ENCODE measurements at regions not wholly inside any gene's neighbourhood (a gene's known extent, or its start where the extent isn't known, plus 50 kb on each side); places are given as distances from the start of the nearest gene placed in this dataset.

- Histone ChIP-seq H3K9me3 (no peaks in the 10 kb centered on the region), H3K36me3 (ENCODE audit: control insufficient read depth in 2 of 2, extremely low read depth in 1 of 2, insufficient read depth in 1 of 2, low read length in 1 of 2) (no peaks in the 10 kb centered on the region), H3K4me3 (ENCODE audit: control insufficient read depth in 1 of 2, extremely low read depth in 1 of 2, low read length in 1 of 2) (no peak overlapping the region), H3K27me3 (replicated peaks in 1 of 2; ENCODE audit: control insufficient read depth in 2 of 2, extremely low read depth in 1 of 2, insufficient read depth in 2 of 2, low read length in 1 of 2) (peaks cover 0 to 12% of the 10 kb centered on the region in 2 experiments), H3K27ac (ENCODE audit: low read length) (no peak overlapping the region), H3K4me1 (ENCODE audit: control insufficient read depth in 1 of 2, extremely low read depth in 1 of 2, insufficient read depth in 2 of 2, low read length in 2 of 2) (no peaks in the 10 kb centered on the region)
- no peaks in the 10 kb centered on the region for H3K36me3 Mint-ChIP-seq
- CTCF ChIA-PET: no interaction called here
- H3K27me3 Mint-ChIP-seq: peaks cover 30 to 42% of the 10 kb centered on the region in 2 donors
- no peaks in the 10 kb centered on the region for H3K4me1 Mint-ChIP-seq
- POLR2A ChIA-PET: no interaction called here
- no peak overlapping the region for H3K4me3 Mint-ChIP-seq
- no peak for ATAC-seq (replicated peaks in 1 of 4)
- DNase-seq: no peak
- no peak overlapping the region for H3K27ac Mint-ChIP-seq
- peaks cover 0 to 4% (median 0%) of the 10 kb centered on the region in 3 donors for H3K9me3 Mint-ChIP-seq
- WGBS (ENCODE audit: insufficient coverage): no CpG with 5 or more reads among the region's 1 CpG
These were observed 92.5 kb downstream of the MTX3 start for GRCh38 chr5:79898611-79899010.

GRCh38 chr5:79893976-79894375, 97.1 kb downstream of the MTX3 start:
- Mint-ChIP-seq H3K36me3 (no peaks in the 10 kb centered on the region), H3K4me1 (no peaks in the 10 kb centered on the region), H3K9me3 (no peaks in the 10 kb centered on the region), H3K4me3 (no peak overlapping the region), H3K27ac (no peak overlapping the region), H3K27me3 (peaks cover 35 to 38% of the 10 kb centered on the region in 2 donors)
- Histone ChIP-seq H3K27me3 (replicated peaks in 1 of 2; ENCODE audit: control insufficient read depth in 2 of 2, extremely low read depth in 1 of 2, insufficient read depth in 2 of 2, low read length in 1 of 2) (peaks cover 0 to 14% of the 10 kb centered on the region in 2 experiments), H3K4me1 (ENCODE audit: control insufficient read depth in 1 of 2, extremely low read depth in 1 of 2, insufficient read depth in 2 of 2, low read length in 2 of 2) (no peaks in the 10 kb centered on the region), H3K27ac (ENCODE audit: low read length) (no peak overlapping the region), H3K4me3 (ENCODE audit: control insufficient read depth in 1 of 2, extremely low read depth in 1 of 2, low read length in 1 of 2) (no peak overlapping the region), H3K9me3 (no peaks in the 10 kb centered on the region), H3K36me3 (ENCODE audit: control insufficient read depth in 2 of 2, extremely low read depth in 1 of 2, insufficient read depth in 1 of 2, low read length in 1 of 2) (no peaks in the 10 kb centered on the region)
- ChIA-PET CTCF (no interaction called here), POLR2A (no interaction called here)
- ATAC-seq (replicated peaks in 1 of 4) (no peak), DNase-seq (no peak)
- WGBS (ENCODE audit: insufficient coverage): no CpG with 5 or more reads among the region's 3 CpGs

GRCh38 chr5:79893485-79893884, 97.6 kb downstream of the MTX3 start:
- Histone ChIP-seq H3K4me3 (ENCODE audit: control insufficient read depth in 1 of 2, extremely low read depth in 1 of 2, low read length in 1 of 2) (no peak overlapping the region), H3K27ac (ENCODE audit: low read length) (no peak overlapping the region), H3K27me3 (replicated peaks in 1 of 2; ENCODE audit: control insufficient read depth in 2 of 2, extremely low read depth in 1 of 2, insufficient read depth in 2 of 2, low read length in 1 of 2) (peaks cover 0 to 17% of the 10 kb centered on the region in 2 experiments), H3K9me3 (no peaks in the 10 kb centered on the region), H3K36me3 (ENCODE audit: control insufficient read depth in 2 of 2, extremely low read depth in 1 of 2, insufficient read depth in 1 of 2, low read length in 1 of 2) (no peaks in the 10 kb centered on the region), H3K4me1 (ENCODE audit: control insufficient read depth in 1 of 2, extremely low read depth in 1 of 2, insufficient read depth in 2 of 2, low read length in 2 of 2) (no peaks in the 10 kb centered on the region)
- no peak for ATAC-seq (replicated peaks in 1 of 4)
- DNase-seq: no peak
- ChIA-PET CTCF (no interaction called here), POLR2A (no interaction called here)
- no CpG with 5 or more reads among the region's 1 CpG for WGBS (ENCODE audit: insufficient coverage)
- Mint-ChIP-seq H3K27ac (no peak overlapping the region), H3K36me3 (no peaks in the 10 kb centered on the region), H3K27me3 (peaks cover 35 to 38% of the 10 kb centered on the region in 2 donors), H3K4me3 (no peak overlapping the region), H3K4me1 (no peaks in the 10 kb centered on the region), H3K9me3 (peaks cover 0 to under 1% (median under 1%) of the 10 kb centered on the region in 3 donors)

- no peak for ATAC-seq (replicated peaks in 1 of 4)
- Histone ChIP-seq H3K27ac (ENCODE audit: low read length) (no peak overlapping the region), H3K36me3 (ENCODE audit: control insufficient read depth in 2 of 2, extremely low read depth in 1 of 2, insufficient read depth in 1 of 2, low read length in 1 of 2) (no peaks in the 10 kb centered on the region), H3K9me3 (no peaks in the 10 kb centered on the region), H3K27me3 (replicated peaks in 1 of 2; ENCODE audit: control insufficient read depth in 2 of 2, extremely low read depth in 1 of 2, insufficient read depth in 2 of 2, low read length in 1 of 2) (peaks cover 0 to 13% of the 10 kb centered on the region in 2 experiments), H3K4me1 (ENCODE audit: control insufficient read depth in 1 of 2, extremely low read depth in 1 of 2, insufficient read depth in 2 of 2, low read length in 2 of 2) (no peaks in the 10 kb centered on the region), H3K4me3 (ENCODE audit: control insufficient read depth in 1 of 2, extremely low read depth in 1 of 2, low read length in 1 of 2) (no peak overlapping the region)
- Mint-ChIP-seq H3K27ac (no peak overlapping the region), H3K4me1 (peaks cover 0 to 3% (median 0%) of the 10 kb centered on the region in 3 donors), H3K4me3 (no peak overlapping the region), H3K27me3 (peaks cover 27 to 28% of the 10 kb centered on the region in 2 donors), H3K9me3 (peaks cover 8 to 13% (median 12%) of the 10 kb centered on the region in 3 donors), H3K36me3 (no peaks in the 10 kb centered on the region)
- CTCF ChIA-PET: no interaction called here
- WGBS (ENCODE audit: insufficient coverage): 73% methylated on average over 4 of the region's 5 CpGs
- DNase-seq: no peak
- POLR2A ChIA-PET: no interaction called here
These were observed 100.2 kb downstream of the MTX3 start for GRCh38 chr5:79890930-79891249.

- H3K4me3 Mint-ChIP-seq: no peak overlapping the region
- DNase-seq (no peak), ATAC-seq (replicated peaks in 1 of 4) (no peak)
- 90% methylated on average over 3 of the region's 4 CpGs for WGBS (ENCODE audit: insufficient coverage)
- CTCF ChIA-PET: no interaction called here
- Histone ChIP-seq H3K36me3 (ENCODE audit: control insufficient read depth in 2 of 2, extremely low read depth in 1 of 2, insufficient read depth in 1 of 2, low read length in 1 of 2) (no peaks in the 10 kb centered on the region), H3K27ac (ENCODE audit: low read length) (no peak overlapping the region), H3K27me3 (replicated peaks in 1 of 2; ENCODE audit: control insufficient read depth in 2 of 2, extremely low read depth in 1 of 2, insufficient read depth in 2 of 2, low read length in 1 of 2) (peaks cover 0 to 11% of the 10 kb centered on the region in 2 experiments), H3K9me3 (no peaks in the 10 kb centered on the region), H3K4me3 (ENCODE audit: control insufficient read depth in 1 of 2, extremely low read depth in 1 of 2, low read length in 1 of 2) (no peak overlapping the region), H3K4me1 (ENCODE audit: control insufficient read depth in 1 of 2, extremely low read depth in 1 of 2, insufficient read depth in 2 of 2, low read length in 2 of 2) (no peaks in the 10 kb centered on the region)
- H3K9me3 Mint-ChIP-seq: peaks cover 8 to 13% (median 12%) of the 10 kb centered on the region in 3 donors
- H3K36me3 Mint-ChIP-seq: no peaks in the 10 kb centered on the region
- peaks cover 21 to 23% of the 10 kb centered on the region in 2 donors for H3K27me3 Mint-ChIP-seq
- peaks cover 0 to 3% (median 0%) of the 10 kb centered on the region in 3 donors for H3K4me1 Mint-ChIP-seq
- POLR2A ChIA-PET: no interaction called here
- H3K27ac Mint-ChIP-seq: no peak overlapping the region
These were observed 100.7 kb downstream of the MTX3 start for GRCh38 chr5:79890119-79890929.

GRCh38 chr5:79888643-79889042, 102.4 kb downstream of the MTX3 start:
- ATAC-seq (replicated peaks in 1 of 4) (no peak), DNase-seq (no peak)
- H3K4me1 ChIP-seq (ENCODE audit: control insufficient read depth in 1 of 2, extremely low read depth in 1 of 2, insufficient read depth in 2 of 2, low read length in 2 of 2): no peaks in the 10 kb centered on the region
- POLR2A ChIA-PET: no interaction called here
- H3K27ac ChIP-seq (ENCODE audit: low read length): no peak overlapping the region
- no peak overlapping the region for H3K4me3 Mint-ChIP-seq
- H3K27me3 Mint-ChIP-seq: peaks cover 11 to 19% of the 10 kb centered on the region in 2 donors
- H3K27ac Mint-ChIP-seq: no peak overlapping the region
- 77% methylated on average over 2 of the region's 2 CpGs for WGBS (ENCODE audit: insufficient coverage)
- H3K36me3 Mint-ChIP-seq: no peaks in the 10 kb centered on the region
- peaks cover 0 to 9% of the 10 kb centered on the region in 2 experiments for H3K27me3 ChIP-seq (replicated peaks in 1 of 2; ENCODE audit: control insufficient read depth in 2 of 2, extremely low read depth in 1 of 2, insufficient read depth in 2 of 2, low read length in 1 of 2)
- CTCF ChIA-PET: no interaction called here
- peaks cover 8 to 13% (median 12%) of the 10 kb centered on the region in 3 donors for H3K9me3 Mint-ChIP-seq
- H3K4me3 ChIP-seq (ENCODE audit: control insufficient read depth in 1 of 2, extremely low read depth in 1 of 2, low read length in 1 of 2): no peak overlapping the region
- no peaks in the 10 kb centered on the region for H3K36me3 ChIP-seq (ENCODE audit: control insufficient read depth in 2 of 2, extremely low read depth in 1 of 2, insufficient read depth in 1 of 2, low read length in 1 of 2)
- H3K9me3 ChIP-seq: no peaks in the 10 kb centered on the region
- H3K4me1 Mint-ChIP-seq: peaks cover 0 to 3% (median 0%) of the 10 kb centered on the region in 3 donors

Measured in T-cell (primary cell).